ENCODE measurements at regions not wholly inside any gene's neighbourhood (a gene's known extent, or its start where the extent isn't known, plus 50 kb on each side); places are given as distances from the start of the nearest gene placed in this dataset.
"Not testable (repeated sequence)": the region's sequence is repeated elsewhere in the genome, so short reads cannot be mapped to it uniquely, and the experiment has no call there.

- 60% methylated on average over 12 of the region's 12 CpGs for WGBS (ENCODE audit: missing lambda C conversion rate)
- no peak for DNase-seq (ENCODE audit: low read depth in 1 of 2, low spot score in 1 of 2)
- FAIRE-seq: no peak
- Histone ChIP-seq H3K9me3 (no peaks in the 10 kb centered on the region), H3K27ac (no peak overlapping the region), H3K4me2 (no peak overlapping the region), H3K4me3 (no peak overlapping the region), H3K4me1 (no peaks in the 10 kb centered on the region)
- no peak for ATAC-seq
- CTCF ChIA-PET: no interaction called here
- no peak for TF ChIP-seq HOXA7 (CRISPR knock-in tag; IDR thresholded peaks at IDR 0.05)
- no peak for TF ChIP-seq ZC3H11A (IDR thresholded peaks at IDR 0.05)
- TF ChIP-seq KDM1A (IDR thresholded peaks at IDR 0.05; ENCODE audit: low read depth): no peak
- no peak for TF ChIP-seq CBX8 (IDR thresholded peaks at IDR 0.05)
- TF ChIP-seq CBX2 (IDR thresholded peaks at IDR 0.05; ENCODE audit: borderline replicate concordance, low read depth): no peak
- no peak for TF ChIP-seq ZNF302 (CRISPR knock-in tag; IDR thresholded peaks at IDR 0.05)
- TF ChIP-seq FOXS1 (CRISPR knock-in tag; IDR thresholded peaks at IDR 0.05): no peak
- no peak for TF ChIP-seq PHF8 (IDR thresholded peaks at IDR 0.05; ENCODE audit: borderline replicate concordance, low read depth)
- POLR2A ChIA-PET: no interaction called here
Observed at GRCh38 chr2:242047963-242048362, 178.4 kb downstream of the RTP5 start.

- POLR2A ChIA-PET: no interaction called here
- Histone ChIP-seq H3K4me3 (no peak overlapping the region), H3K4me1 (no peaks in the 10 kb centered on the region), H3K27ac (no peak overlapping the region), H3K4me2 (no peak overlapping the region), H3K9me3 (no peaks in the 10 kb centered on the region)
- TF ChIP-seq MAZ (IDR thresholded peaks at IDR 0.05; ENCODE audit: borderline replicate concordance, low read depth, low read length) (no peak), MAFK (IDR thresholded peaks at IDR 0.05; ENCODE audit: partially characterized antibody) (peak; percentile 61), HEYL (CRISPR knock-in tag; IDR thresholded peaks at IDR 0.05) (no peak)
- no peak for DNase-seq (ENCODE audit: low read depth in 1 of 2, low spot score in 1 of 2)
- CTCF ChIA-PET: no interaction called here
- FAIRE-seq: no peak
- ATAC-seq: no peak
- WGBS (ENCODE audit: missing lambda C conversion rate): 20% methylated on average over 2 of the region's 2 CpGs
Observed at GRCh38 chr2:242048479-242048878, 178.9 kb downstream of the RTP5 start.

DNA sequence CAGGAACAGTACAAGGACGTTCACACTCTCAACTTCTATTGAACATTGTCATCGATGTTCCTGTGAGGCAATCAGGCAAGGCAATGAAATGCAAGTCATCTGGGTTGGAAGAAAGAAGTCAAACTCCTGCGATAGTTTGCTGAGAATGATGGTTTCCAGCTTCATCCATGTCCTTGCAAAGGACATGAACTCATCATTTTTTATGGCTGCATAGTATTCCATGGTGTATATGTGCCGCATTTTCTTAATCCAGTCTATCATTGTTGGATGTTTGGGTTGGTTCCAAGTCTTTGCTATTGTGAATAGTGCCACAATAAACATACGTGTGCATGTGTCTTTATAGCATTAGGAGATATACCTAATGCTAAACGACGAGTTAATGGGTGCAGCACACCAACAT, 180.0 kb downstream of the RTP5 start:
- H3K9me3 ChIP-seq; ATAC-seq; CTCF ChIA-PET; FAIRE-seq; DNase-seq (ENCODE audit: low read depth in 1 of 2, low spot score in 1 of 2); POLR2A ChIA-PET; H3K4me3 ChIP-seq; H3K27ac ChIP-seq; H3K4me1 ChIP-seq; H3K4me2 ChIP-seq: not testable (repeated sequence)
- 59% methylated on average over 7 of the region's 7 CpGs for WGBS (ENCODE audit: missing lambda C conversion rate)

DNA sequence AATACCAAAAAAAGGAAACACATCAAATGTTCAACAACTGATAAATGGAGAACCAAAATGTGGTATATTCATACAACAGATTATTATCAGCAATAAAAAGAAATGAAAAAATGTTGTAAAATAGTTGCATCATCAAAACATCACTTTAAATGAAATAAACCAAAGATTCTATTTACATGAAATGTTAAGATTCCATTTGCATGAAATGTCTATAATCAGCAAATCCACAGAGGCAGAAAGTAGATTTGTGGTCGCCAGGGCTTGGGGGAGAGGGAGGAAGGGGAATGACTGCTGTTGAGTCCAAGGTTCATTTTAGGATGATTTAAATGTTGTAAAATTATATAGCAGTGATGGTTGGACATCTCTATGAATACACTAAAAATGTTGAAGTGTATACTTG, 181.9 kb downstream of the RTP5 start:
- ChIA-PET POLR2A (no interaction called here), CTCF (no interaction called here)
- FAIRE-seq (no peak), ATAC-seq (no peak), DNase-seq (ENCODE audit: low read depth in 1 of 2, low spot score in 1 of 2) (no peak)
- no peak overlapping the region for H3K27ac ChIP-seq
- no peak overlapping the region for H3K4me2 ChIP-seq
- H3K4me1 ChIP-seq: no peaks in the 10 kb centered on the region
- WGBS (ENCODE audit: missing lambda C conversion rate): 4% methylated on average over 1 of the region's 1 CpG
- TF ChIP-seq SREBF2 (IDR thresholded peaks at IDR 0.05) (no peak), JUN (IDR thresholded peaks at IDR 0.05) (no peak), MAFK (IDR thresholded peaks at IDR 0.05; ENCODE audit: partially characterized antibody) (peak; percentile 5)
- H3K9me3 ChIP-seq: no peaks in the 10 kb centered on the region
- no peak overlapping the region for H3K4me3 ChIP-seq

- no peaks in the 10 kb centered on the region for H3K4me1 ChIP-seq
- H3K4me3 ChIP-seq: no peak overlapping the region
- DNase-seq (ENCODE audit: low read depth in 1 of 2, low spot score in 1 of 2) (no peak), FAIRE-seq (no peak), ATAC-seq (no peak)
- H3K4me2 ChIP-seq: no peak overlapping the region
- WGBS (ENCODE audit: missing lambda C conversion rate): 25% methylated on average over 10 of the region's 10 CpGs
- CTCF ChIA-PET: no interaction called here
- H3K9me3 ChIP-seq: no peaks in the 10 kb centered on the region
- POLR2A ChIA-PET: no interaction called here
- no peak overlapping the region for H3K27ac ChIP-seq
- TF ChIP-seq, protein P1, sequence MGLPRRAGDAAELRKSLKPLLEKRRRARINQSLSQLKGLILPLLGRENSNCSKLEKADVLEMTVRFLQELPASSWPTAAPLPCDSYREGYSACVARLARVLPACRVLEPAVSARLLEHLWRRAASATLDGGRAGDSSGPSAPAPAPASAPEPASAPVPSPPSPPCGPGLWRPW (IDR thresholded peaks at IDR 0.05): no peak
- no peak for TF ChIP-seq POLR2AphosphoS2 (conservative IDR thresholded peaks at IDR 0.05; ENCODE audit: low read length)
- TF ChIP-seq CHD4 (IDR thresholded peaks at IDR 0.05; ENCODE audit: borderline replicate concordance): no peak
- TF ChIP-seq ATOH8 (CRISPR knock-in tag; IDR thresholded peaks at IDR 0.05; ENCODE audit: low read depth): no peak
- TF ChIP-seq RARB (CRISPR knock-in tag; IDR thresholded peaks at IDR 0.05): no peak
- no peak for TF ChIP-seq MAZ (IDR thresholded peaks at IDR 0.05; ENCODE audit: borderline replicate concordance, low read depth, low read length)
- TF ChIP-seq ZNF302 (CRISPR knock-in tag; IDR thresholded peaks at IDR 0.05): no peak
- no peak for TF ChIP-seq HOXA7 (CRISPR knock-in tag; IDR thresholded peaks at IDR 0.05)
- no peak for TF ChIP-seq EHF (CRISPR knock-in tag; IDR thresholded peaks at IDR 0.05)
- no peak for TF ChIP-seq SMC3 (IDR thresholded peaks at IDR 0.05)
- TF ChIP-seq EHMT2 (IDR thresholded peaks at IDR 0.05; ENCODE audit: low read depth): no peak
- TF ChIP-seq GATA3 (IDR thresholded peaks at IDR 0.05; ENCODE audit: borderline replicate concordance): no peak
- TF ChIP-seq RCOR1 (IDR thresholded peaks at IDR 0.05; ENCODE audit: low read depth, low read length): no peak
- TF ChIP-seq POLR2A (IDR thresholded peaks at IDR 0.05; ENCODE audit: low read length): no peak
- TF ChIP-seq NFE2L2 (conservative IDR thresholded peaks at IDR 0.05; ENCODE audit: low read length): no peak
Observed at GRCh38 chr2:242052421-242052820, 182.9 kb downstream of the RTP5 start.

Measured in A549 (cell line).